GM12878 (cell line): ENCODE measurements at regions not wholly inside any gene's neighbourhood (a gene's known extent, or its start where the extent isn't known, plus 50 kb on each side); places are given as distances from the start of the nearest gene placed in this dataset.

ENCODE experiments used
- ATAC-seq: fragments of 200-7000 bp; cut with Tn5 transposase; 3 replicates; pipeline ENCODE4 v1.9.1; 2020; ENCODE audit warnings: mild to moderate bottlenecking, moderate library complexity
- BruUV-seq: library from RNA; stranded (reverse); fragments of 400-500 nt; replicated peaks from 2 replicates; lab custom pipeline; 2021; lab: Mats Ljungman, UMichigan
- CTCF ChIA-PET: fragments of 300-600 bp; sonication (Branson Sonifier 250); formaldehyde crosslinking; extraction: SDS; loops from one replicate; lab custom pipeline; 2021; ENCODE audit warnings: inconsistent platforms; lab: Yijun Ruan, JAX
- POLR2A ChIA-PET: fragments of 350-600 bp; formaldehyde crosslinking; extraction: SDS; loops from one replicate; lab custom pipeline; 2021; ENCODE audit warnings: inconsistent platforms; lab: Charles Lee
- RAD21 ChIA-PET: fragments of 300-600 bp; sonication (Branson Sonifier 250); formaldehyde crosslinking; loops from one replicate; lab custom pipeline; 2023; ENCODE audit warnings: antibody characterized with exemption; ENCODE audit not compliant: unreplicated experiment; lab: Charles Lee
- SMC1A ChIA-PET: fragments of 300-600 bp; sonication (Branson Sonifier 250); formaldehyde crosslinking; loops from one replicate; lab custom pipeline; 2023; ENCODE audit not compliant: unreplicated experiment, uncharacterized antibody; lab: Charles Lee
- DNase-seq: peaks from one replicate; pipeline ENCODE4 v3.0.0-alpha.2; 2011; ENCODE audit warnings: low read depth, low spot score
- FAIRE-seq: peaks from 3 replicates; lab custom pipeline; 2011; peaks lifted over from hg19 to GRCh38; lab: Jason Lieb, UNC
- H2AFZ ChIP-seq: 2 replicates; pipeline ENCODE4 v1.6.0; 2011; ENCODE audit warnings: low read depth, low read length, control low read depth; ENCODE audit not compliant: control insufficient read depth
- H3K27ac ChIP-seq: 2 replicates; pipeline ENCODE4 v1.5.1; 2011; ENCODE audit warnings: control low read depth; ENCODE audit not compliant: control insufficient read depth, insufficient read depth
- H3K27me3 ChIP-seq, 2 experiments: replicated peaks in 1 of 2; 2 replicates each; pipeline versions ENCODE4 v1.6.0 to v1.6.1; 2011; ENCODE audit warnings: low read length in 1 of 2; ENCODE audit not compliant: control insufficient read depth in 2 of 2, insufficient read depth in 2 of 2
- H3K36me3 ChIP-seq, 2 experiments: 2 replicates each; pipeline ENCODE4 v1.5.1; 2011; ENCODE audit warnings: low read length in 1 of 2; ENCODE audit not compliant: control insufficient read depth in 2 of 2, insufficient read depth in 2 of 2
- H3K4me1 ChIP-seq: 2 replicates; pipeline ENCODE4 v1.6.1; 2011; ENCODE audit warnings: mild to moderate bottlenecking, low read length, moderate library complexity, mixed read lengths; ENCODE audit not compliant: control insufficient read depth, insufficient read depth
- H3K4me2 ChIP-seq: 2 replicates; pipeline ENCODE4 v1.6.0; 2011; ENCODE audit warnings: control low read depth; ENCODE audit not compliant: control insufficient read depth, insufficient read depth
- H3K4me3 ChIP-seq: fragments of 200-600 bp; sonication (generic); 2 replicates; pipeline ENCODE4 v1.5.1; 2016
- H3K79me2 ChIP-seq: 2 replicates; pipeline ENCODE4 v1.6.0; 2011; ENCODE audit warnings: low read length; ENCODE audit not compliant: control insufficient read depth, insufficient read depth
- H3K9ac ChIP-seq: 2 replicates; pipeline ENCODE4 v1.8.0; 2011; ENCODE audit warnings: low read length, control low read depth, mixed read lengths; ENCODE audit not compliant: control insufficient read depth, insufficient read depth
- H3K9me3 ChIP-seq: replicated peaks from 3 replicates; pipeline ENCODE4 v1.5.1; 2011; ENCODE audit warnings: mild to moderate bottlenecking, low read length; ENCODE audit not compliant: control insufficient read depth, insufficient read depth
- H4K20me1 ChIP-seq: 2 replicates; pipeline ENCODE4 v1.6.0; 2011; ENCODE audit not compliant: control insufficient read depth, insufficient read depth
- BCL11A ChIP-seq: IDR thresholded peaks from 2 replicates; pipeline ENCODE4 v1.6.1; 2011; ENCODE audit warnings: low read depth, low read length
- CHD1 ChIP-seq: IDR thresholded peaks from 2 replicates; pipeline ENCODE4 v1.6.1; 2012; ENCODE audit warnings: low read depth, low read length, improper control_type of control experiment
- CUX1 ChIP-seq: IDR thresholded peaks from 2 replicates; pipeline ENCODE4 v1.6.1; 2012; ENCODE audit warnings: improper control_type of control experiment, low read depth, low read length; ENCODE audit not compliant: insufficient replicate concordance
- MAX ChIP-seq: IDR thresholded peaks from 2 replicates; pipeline ENCODE4 v1.6.1; 2012; ENCODE audit warnings: low read depth, low read length, improper control_type of control experiment
- MEF2B ChIP-seq: fragments of 450-650 bp; IDR thresholded peaks from 2 replicates; pipeline ENCODE4 v1.6.1; 2018; ENCODE audit warnings: mild to moderate bottlenecking, moderate library complexity; ENCODE audit not compliant: partially characterized antibody, poor library complexity, severe bottlenecking
- NRF1 ChIP-seq: conservative IDR thresholded peaks from 2 replicates; pipeline ENCODE4 v1.6.1; 2011; ENCODE audit warnings: mild to moderate bottlenecking, low read depth, low read length, improper control_type of control experiment
- RELB ChIP-seq: fragments of 450-650 bp; IDR thresholded peaks from 2 replicates; pipeline ENCODE4 v1.6.1; 2017; ENCODE audit warnings: low read depth, mild to moderate bottlenecking, moderate library complexity
- TCF7 ChIP-seq: IDR thresholded peaks from 2 replicates; pipeline ENCODE4 v1.6.1; 2014; ENCODE audit warnings: antibody characterized with exemption, borderline replicate concordance
- ZNF687 ChIP-seq: fragments of 450-650 bp; IDR thresholded peaks from 2 replicates; pipeline ENCODE4 v1.6.1; 2017; ENCODE audit warnings: mild to moderate bottlenecking, moderate library complexity
- in situ Hi-C: fragments of 300-500 bp; cut with MboI; formaldehyde crosslinking; loops from 9 replicates; pipeline ENCODE4 v1.14.3; 2018; ENCODE audit warnings: mixed read lengths
- intact Hi-C: fragments of 100-400 bp; cut with micrococcal nuclease; formaldehyde crosslinking; loops from one replicate; pipeline ENCODE4 v1.14.2; 2022; ENCODE audit not compliant: unreplicated experiment

GRCh38 chrX:95367286-95367685 lies 1317.4 kb upstream of the DIAPH2 start (continued):
- no peak for TF ChIP-seq ZNF687
- no peak for TF ChIP-seq MAX
- no peak for TF ChIP-seq BCL11A
- TF ChIP-seq CHD1, result no peak
- no peak for TF ChIP-seq NRF1
- TF ChIP-seq, all 136 proteins: peak for 0

- no peak for TF ChIP-seq RELB
- no peak for TF ChIP-seq CHD1
- TF ChIP-seq MEF2B, result no peak
- no peak for TF ChIP-seq CUX1
- no peak for TF ChIP-seq TCF7
- H3K4me3 ChIP-seq, result no peak overlapping the region
- ChIA-PET CTCF (no interaction called here), POLR2A (no interaction called here), SMC1A (no interaction called here), RAD21 (no interaction called here)
- no peak overlapping the region for H3K9ac ChIP-seq
- FAIRE-seq (no peak), DNase-seq (no peak), ATAC-seq (no peak)
- H3K79me2 ChIP-seq, result no peaks in the 10 kb centered on the region
- no peaks in the 10 kb centered on the region for H4K20me1 ChIP-seq
- H3K36me3 ChIP-seq, result no peaks in the 10 kb centered on the region
- in situ Hi-C loops (no loop called here), intact Hi-C loops (no loop called here)
- no peaks in the 10 kb centered on the region for H3K9me3 ChIP-seq
- no peak overlapping the region for H3K4me2 ChIP-seq
- no peaks in the 10 kb centered on the region for H3K27me3 ChIP-seq
- H3K27ac ChIP-seq, result no peak overlapping the region
- no TSS peak for BruUV-seq
- H3K4me1 ChIP-seq, result no peaks in the 10 kb centered on the region
- no peak overlapping the region for H2AFZ ChIP-seq
Measured at GRCh38 chrX:95382799-95383198, 1301.8 kb upstream of the DIAPH2 start.
